ENCODE measurements at regions not wholly inside any gene's neighbourhood (a gene's known extent, or its start where the extent isn't known, plus 50 kb on each side); places are given as distances from the start of the nearest gene placed in this dataset.

DNA sequence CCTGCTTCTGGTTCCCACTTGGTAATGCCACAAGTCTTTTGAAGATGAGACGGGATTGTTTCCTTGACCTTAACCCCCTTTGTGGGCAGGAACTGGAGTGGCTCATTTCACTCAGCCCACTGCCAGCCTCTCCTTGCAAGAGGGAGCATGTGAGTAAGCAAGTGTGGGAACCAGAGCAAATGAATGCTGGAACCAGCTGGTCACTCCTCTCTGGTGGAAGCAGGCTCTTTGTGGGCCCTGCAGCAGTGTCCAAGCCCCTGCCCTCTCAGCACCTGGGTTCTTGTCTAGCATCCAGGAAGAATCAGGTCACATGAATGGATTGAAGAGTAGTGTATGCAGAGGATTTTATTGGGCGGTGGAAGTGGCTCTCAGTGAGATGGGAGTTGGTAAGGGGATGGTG, 944.5 kb downstream of the QKI start:
- H3K27me3 ChIP-seq, result no peaks in the 10 kb centered on the region
- H3K27ac ChIP-seq, result no peak overlapping the region
- TF ChIP-seq, protein P1, sequence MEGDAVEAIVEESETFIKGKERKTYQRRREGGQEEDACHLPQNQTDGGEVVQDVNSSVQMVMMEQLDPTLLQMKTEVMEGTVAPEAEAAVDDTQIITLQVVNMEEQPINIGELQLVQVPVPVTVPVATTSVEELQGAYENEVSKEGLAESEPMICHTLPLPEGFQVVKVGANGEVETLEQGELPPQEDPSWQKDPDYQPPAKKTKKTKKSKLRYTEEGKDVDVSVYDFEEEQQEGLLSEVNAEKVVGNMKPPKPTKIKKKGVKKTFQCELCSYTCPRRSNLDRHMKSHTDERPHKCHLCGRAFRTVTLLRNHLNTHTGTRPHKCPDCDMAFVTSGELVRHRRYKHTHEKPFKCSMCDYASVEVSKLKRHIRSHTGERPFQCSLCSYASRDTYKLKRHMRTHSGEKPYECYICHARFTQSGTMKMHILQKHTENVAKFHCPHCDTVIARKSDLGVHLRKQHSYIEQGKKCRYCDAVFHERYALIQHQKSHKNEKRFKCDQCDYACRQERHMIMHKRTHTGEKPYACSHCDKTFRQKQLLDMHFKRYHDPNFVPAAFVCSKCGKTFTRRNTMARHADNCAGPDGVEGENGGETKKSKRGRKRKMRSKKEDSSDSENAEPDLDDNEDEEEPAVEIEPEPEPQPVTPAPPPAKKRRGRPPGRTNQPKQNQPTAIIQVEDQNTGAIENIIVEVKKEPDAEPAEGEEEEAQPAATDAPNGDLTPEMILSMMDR (IDR thresholded peaks at IDR 0.05), result no peak
- no peak overlapping the region for H3K4me3 ChIP-seq
- peaks cover 0 to 34% of the 10 kb centered on the region in 2 donors for H3K9me3 ChIP-seq
- H3K36me3 ChIP-seq, result no peaks in the 10 kb centered on the region
- DNase-seq, result no peak
- no peak for ATAC-seq
- intact Hi-C loops (cut with DNase I), result no loop called here
- H3K4me1 ChIP-seq, result no peaks in the 10 kb centered on the region

DNA sequence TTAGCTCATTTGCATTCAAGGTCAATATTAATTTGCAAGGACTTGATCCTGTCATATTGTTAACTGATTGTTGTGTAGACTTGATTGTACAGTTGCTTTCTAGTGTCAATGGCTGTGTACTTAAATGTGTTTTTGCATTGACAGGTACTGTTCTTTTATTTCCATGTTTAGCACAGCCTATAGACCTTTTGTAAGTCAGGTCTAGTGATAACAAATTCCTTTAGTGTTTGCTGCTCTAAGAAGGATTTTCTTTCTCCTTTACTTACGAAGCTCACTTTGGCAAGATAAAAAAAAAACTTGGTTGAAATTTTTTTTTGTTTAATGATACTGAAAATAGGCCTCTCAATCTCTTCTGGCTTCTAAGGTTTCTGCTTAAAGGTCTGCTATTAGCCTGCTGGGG, 942.3 kb downstream of the QKI start:
- intact Hi-C loops (cut with DNase I), result no loop called here
- ATAC-seq, result no peak

DNA sequence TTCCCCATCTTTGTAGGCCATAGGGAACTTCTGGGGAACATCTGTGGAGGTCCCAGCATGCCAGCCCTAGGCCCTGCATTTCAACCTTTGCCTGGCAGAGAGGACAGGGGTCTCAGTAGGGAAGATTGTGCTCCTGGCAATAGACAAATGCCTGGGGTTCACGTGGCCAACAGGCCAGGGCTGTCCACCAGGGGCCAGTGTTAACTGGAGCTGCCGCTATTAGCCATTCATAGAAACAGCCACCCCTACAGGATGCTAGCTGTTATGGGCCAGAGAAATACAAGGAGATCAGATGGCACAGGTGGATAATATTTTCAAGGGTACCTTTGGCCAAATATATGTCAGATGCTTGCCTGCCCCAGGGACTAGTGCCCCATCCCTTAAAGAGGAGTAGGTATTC, 932.9 kb downstream of the QKI start:
- Histone ChIP-seq H3K36me3 (no peaks in the 10 kb centered on the region), H3K27ac (no peak overlapping the region), H3K4me1 (no peaks in the 10 kb centered on the region), H3K4me3 (no peak overlapping the region), H3K9me3 (no peaks in the 10 kb centered on the region), H3K27me3 (no peaks in the 10 kb centered on the region)
- ATAC-seq, result no peak
- intact Hi-C loops (cut with DNase I), result no loop called here
- TF ChIP-seq, protein P1 (IDR thresholded peaks at IDR 0.05), result no peak
- no peak for DNase-seq

More for the DNA sequence above, 942.3 kb downstream of the QKI start:
- peaks cover 0 to 34% of the 10 kb centered on the region in 2 donors for H3K9me3 ChIP-seq
- H3K27ac ChIP-seq, result no peak overlapping the region
- H3K4me1 ChIP-seq, result no peaks in the 10 kb centered on the region
- TF ChIP-seq, protein P1 (IDR thresholded peaks at IDR 0.05), result no peak
- DNase-seq, result no peak
- no peaks in the 10 kb centered on the region for H3K27me3 ChIP-seq
- H3K36me3 ChIP-seq, result no peaks in the 10 kb centered on the region
- H3K4me3 ChIP-seq, result no peak overlapping the region

DNA sequence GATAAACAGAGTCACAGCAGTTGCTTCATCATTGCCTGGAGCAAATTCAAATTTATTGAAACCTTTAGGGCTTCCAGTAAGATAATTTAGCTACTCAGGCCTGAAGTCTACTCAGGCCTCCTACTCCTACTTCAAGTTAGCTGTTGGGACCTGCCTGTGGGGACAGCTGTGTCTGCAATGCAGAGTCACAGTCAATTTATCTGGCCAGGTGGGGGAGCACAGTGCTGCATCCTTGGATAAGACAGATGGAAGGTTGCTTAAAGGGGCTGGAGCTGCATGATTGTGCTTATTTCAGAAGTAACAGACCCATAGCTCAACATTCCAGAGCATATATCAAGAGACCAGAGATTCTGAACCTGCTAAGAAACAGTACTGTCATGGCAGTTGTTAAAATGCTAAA, 932.1 kb downstream of the QKI start:
- Histone ChIP-seq H3K4me3 (no peak overlapping the region), H3K36me3 (no peaks in the 10 kb centered on the region), H3K4me1 (no peaks in the 10 kb centered on the region), H3K9me3 (no peaks in the 10 kb centered on the region), H3K27ac (no peak overlapping the region), H3K27me3 (no peaks in the 10 kb centered on the region)
- intact Hi-C loops (cut with DNase I), result no loop called here
- ATAC-seq (no peak), DNase-seq (no peak)
- TF ChIP-seq, protein P1 (IDR thresholded peaks at IDR 0.05), result no peak

DNA sequence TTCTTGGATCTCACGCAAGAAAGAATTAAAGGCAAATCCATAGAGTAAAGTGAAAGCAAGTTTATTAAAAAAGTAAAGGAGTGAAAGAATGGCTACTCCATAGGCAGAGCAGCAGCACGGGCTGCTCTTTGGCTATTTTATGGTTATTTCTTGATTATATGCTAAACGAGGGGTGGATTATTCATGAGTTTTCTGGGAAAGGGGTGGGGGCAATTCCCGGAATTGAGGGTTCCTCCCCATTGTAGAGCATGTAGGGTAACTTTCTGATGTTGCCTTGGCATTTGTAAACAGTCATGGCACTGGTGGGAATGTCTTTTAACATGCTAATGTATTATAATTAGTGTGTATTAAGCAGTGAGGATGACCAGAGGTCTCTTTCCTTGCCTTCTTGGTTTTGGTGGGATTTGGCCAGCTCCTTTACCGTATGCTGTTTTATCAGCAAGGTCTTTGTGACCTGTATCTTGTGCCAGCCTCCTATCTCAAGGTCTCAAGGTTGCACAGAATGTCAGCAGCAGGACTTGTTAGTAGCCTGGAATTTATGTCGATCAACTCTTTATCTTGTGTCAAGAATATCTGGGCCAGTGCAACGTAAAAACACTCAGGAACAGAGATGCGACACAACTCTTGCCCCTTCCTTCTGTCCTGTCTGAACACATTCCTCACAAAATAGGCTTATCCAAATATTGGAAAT, 931.4 kb downstream of the QKI start:
- ATAC-seq, result no peak
- intact Hi-C loops (cut with DNase I), result no loop called here
- H3K4me1 ChIP-seq, result no peaks in the 10 kb centered on the region
- DNase-seq, result no peak
- TF ChIP-seq, protein P1 (IDR thresholded peaks at IDR 0.05), result no peak
- no peak overlapping the region for H3K27ac ChIP-seq
- H3K9me3 ChIP-seq, result no peaks in the 10 kb centered on the region
- no peaks in the 10 kb centered on the region for H3K27me3 ChIP-seq
- no peak overlapping the region for H3K4me3 ChIP-seq
- no peaks in the 10 kb centered on the region for H3K36me3 ChIP-seq
